Stomach (tissue), 4 donors: ENCODE measurements at regions not wholly inside any gene's neighbourhood (a gene's known extent, or its start where the extent isn't known, plus 50 kb on each side); places are given as distances from the start of the nearest gene placed in this dataset.
"Not testable (repeated sequence)": the region's sequence is repeated elsewhere in the genome, so short reads cannot be mapped to it uniquely, and the experiment has no call there.

Experiments
- CTCF ChIP-seq, 7 experiments: fragments of 450-650 bp in 4 of 7; fragments of 200-600 bp in 3 of 7; sonication (generic) in 3 of 7; IDR thresholded peaks; one replicate each; pipeline ENCODE4 v1.5.1; 2016 to 2019; ENCODE audit warnings: antibody characterized with exemption in 7 of 7, control low read depth in 2 of 7, mild to moderate bottlenecking in 1 of 7
- EP300 ChIP-seq: sonication (generic); formaldehyde crosslinking; IDR thresholded peaks from one replicate; pipeline ENCODE4 v1.6.1; 2017; ENCODE audit warnings: antibody characterized with exemption
- POLR2A ChIP-seq, 4 donors: fragments of 450-650 bp; IDR thresholded peaks; one replicate each; pipeline ENCODE4 v1.6.1; 2016; ENCODE audit warnings: antibody characterized with exemption in 4 of 4, control low read depth in 2 of 4, mild to moderate bottlenecking in 1 of 4, moderate library complexity in 1 of 4

- TF ChIP-seq CTCF (IDR thresholded peaks at IDR 0.05); POLR2A (IDR thresholded peaks at IDR 0.05); EP300: not testable (repeated sequence)
Measured at GRCh38 chr14:37692680-37693079, 97.3 kb downstream of the TTC6 start.
